Panc1 (cell line): ENCODE measurements at regions not wholly inside any gene's neighbourhood (a gene's known extent, or its start where the extent isn't known, plus 50 kb on each side); places are given as distances from the start of the nearest gene placed in this dataset.

Experiments used
- CTCF ChIP-seq: fragments of 450-650 bp; IDR thresholded peaks from 2 replicates; pipeline ENCODE4 v1.5.1; 2017; ENCODE audit warnings: mild to moderate bottlenecking
- POLR2AphosphoS5 ChIP-seq: IDR thresholded peaks from 2 replicates; pipeline ENCODE4 v1.6.1; 2012; ENCODE audit warnings: mild to moderate bottlenecking, low read depth, low read length, moderate library complexity

- TF ChIP-seq CTCF (no peak), POLR2AphosphoS5 (no peak)
Observed at GRCh38 chr15:70314018-70314354, 216.3 kb upstream of the TLE3 start.
